Osteocyte (in vitro differentiated cells): ENCODE measurements at regions not wholly inside any gene's neighbourhood (a gene's known extent, or its start where the extent isn't known, plus 50 kb on each side); places are given as distances from the start of the nearest gene placed in this dataset.
"Not testable (repeated sequence)": the region's sequence is repeated elsewhere in the genome, so short reads cannot be mapped to it uniquely, and the experiment has no call there.

Experiments used
- DNase-seq: peaks from one replicate; pipeline ENCODE4 v3.0.0; 2021; ENCODE audit warnings: mixed read lengths; ENCODE audit not compliant: unreplicated experiment; ENCODE audit errors: extremely low spot score
- H3K27ac Mint-ChIP-seq: one replicate; pipeline ENCODE4 v1.8.0; 2021; ENCODE audit warnings: mild to moderate bottlenecking, mixed read lengths; ENCODE audit not compliant: unreplicated experiment
- H3K27me3 Mint-ChIP-seq: one replicate; pipeline ENCODE4 v1.8.0; 2021; ENCODE audit warnings: mixed read lengths; ENCODE audit not compliant: unreplicated experiment
- H3K36me3 Mint-ChIP-seq: one replicate; pipeline ENCODE4 v1.8.0; 2021; ENCODE audit warnings: mixed read lengths; ENCODE audit not compliant: unreplicated experiment
- H3K4me1 Mint-ChIP-seq: one replicate; pipeline ENCODE4 v1.8.0; 2021; ENCODE audit warnings: mixed read lengths; ENCODE audit not compliant: unreplicated experiment
- H3K4me3 Mint-ChIP-seq: one replicate; pipeline ENCODE4 v1.8.0; 2021; ENCODE audit warnings: mild to moderate bottlenecking, moderate library complexity, mixed read lengths; ENCODE audit not compliant: unreplicated experiment
- H3K9me3 Mint-ChIP-seq: one replicate; pipeline ENCODE4 v1.8.0; 2021; ENCODE audit warnings: mixed read lengths; ENCODE audit not compliant: unreplicated experiment
- CTCF ChIP-seq: fragments of 200-600 bp; sonication (generic); IDR thresholded peaks from 2 replicates; pipeline ENCODE4 v1.5.0; 2021; ENCODE audit warnings: antibody characterized with exemption, mild to moderate bottlenecking, moderate library complexity

- H3K4me1 Mint-ChIP-seq, DNase-seq, H3K9me3 Mint-ChIP-seq, H3K36me3 Mint-ChIP-seq, H3K4me3 Mint-ChIP-seq, H3K27ac Mint-ChIP-seq, H3K27me3 Mint-ChIP-seq: not testable (repeated sequence)
Observed at GRCh38 chrX:141520750-141521149, 63.8 kb downstream of the SPANXA1 start.

- not testable (repeated sequence) for H3K4me3 Mint-ChIP-seq, H3K9me3 Mint-ChIP-seq
Observed at GRCh38 chrX:141475788-141476187, 108.8 kb downstream of the SPANXA1 start.

GRCh38 chrX:141469469-141469868 is 115.1 kb downstream of the SPANXA1 start:
- H3K27me3 Mint-ChIP-seq, result no peaks in the 10 kb centered on the region
- H3K36me3 Mint-ChIP-seq, result no peaks in the 10 kb centered on the region
- H3K9me3 Mint-ChIP-seq, result peaks cover 11% of the 10 kb centered on the region
- DNase-seq, result no peak
- no peak for TF ChIP-seq CTCF
- no peak overlapping the region for H3K4me3 Mint-ChIP-seq
- H3K4me1 Mint-ChIP-seq, result peaks cover 23% of the 10 kb centered on the region
- H3K27ac Mint-ChIP-seq, result peak overlapping the region; percentile 49

More at GRCh38 chrX:141475788-141476187, 108.8 kb downstream of the SPANXA1 start:
- not testable (repeated sequence) for H3K27me3 Mint-ChIP-seq, H3K27ac Mint-ChIP-seq, DNase-seq, H3K4me1 Mint-ChIP-seq, H3K36me3 Mint-ChIP-seq

- peaks cover 23% of the 10 kb centered on the region for H3K4me1 Mint-ChIP-seq
- TF ChIP-seq CTCF, result no peak
- DNase-seq, result no peak
- no peaks in the 10 kb centered on the region for H3K27me3 Mint-ChIP-seq
- H3K9me3 Mint-ChIP-seq, result peaks cover 11% of the 10 kb centered on the region
- H3K4me3 Mint-ChIP-seq, result no peak overlapping the region
- peak overlapping the region; percentile 49 for H3K27ac Mint-ChIP-seq
- no peaks in the 10 kb centered on the region for H3K36me3 Mint-ChIP-seq
Observed at GRCh38 chrX:141468940-141469339, 115.6 kb downstream of the SPANXA1 start.

- peak; percentile 23 for TF ChIP-seq CTCF
- Mint-ChIP-seq H3K9me3 (peaks cover 11% of the 10 kb centered on the region), H3K27me3 (no peaks in the 10 kb centered on the region), H3K27ac (no peak overlapping the region), H3K4me1 (peaks cover 21% of the 10 kb centered on the region), H3K36me3 (no peaks in the 10 kb centered on the region), H3K4me3 (no peak overlapping the region)
- DNase-seq, result no peak
Observed at GRCh38 chrX:141467442-141467841, 117.1 kb downstream of the SPANXA1 start.

GRCh38 chrX:141455103-141455502 is 129.4 kb downstream of the SPANXA1 start:
- Mint-ChIP-seq H3K27me3 (no peaks in the 10 kb centered on the region), H3K9me3 (peaks cover 6% of the 10 kb centered on the region), H3K4me1 (no peaks in the 10 kb centered on the region), H3K36me3 (peaks cover 2% of the 10 kb centered on the region), H3K4me3 (no peak overlapping the region), H3K27ac (no peak overlapping the region)
- no peak for DNase-seq
- TF ChIP-seq CTCF, result no peak
